Cardiac muscle cell (in vitro differentiated cells and primary cell): ENCODE measurements at regions not wholly inside any gene's neighbourhood (a gene's known extent, or its start where the extent isn't known, plus 50 kb on each side); places are given as distances from the start of the nearest gene placed in this dataset.

Experiments
- DNase-seq, 2 donors: peaks; one replicate each; pipeline versions ENCODE4 v3.0.0 to v3.0.0-alpha.2; 2010 to 2017; ENCODE audit warnings: low read depth in 1 of 2, low spot score in 1 of 2
- H3K27ac ChIP-seq: fragments of 200-600 bp; sonication (generic); 2 replicates; pipeline ENCODE4 v1.5.1; 2016
- H3K27me3 ChIP-seq: fragments of 200-600 bp; sonication (generic); 2 replicates; pipeline ENCODE4 v1.6.0; 2016; ENCODE audit warnings: control low read depth
- H3K36me3 ChIP-seq: fragments of 200-600 bp; sonication (generic); 2 replicates; pipeline ENCODE4 v1.5.1; 2016; ENCODE audit warnings: control low read depth
- H3K4me1 ChIP-seq: fragments of 200-600 bp; sonication (generic); 2 replicates; pipeline ENCODE4 v1.8.1; 2017; ENCODE audit warnings: low read depth, mild to moderate bottlenecking, mixed run types
- H3K4me3 ChIP-seq: fragments of 200-600 bp; sonication (generic); 2 replicates; pipeline ENCODE4 v1.5.1; 2016; ENCODE audit warnings: mild to moderate bottlenecking
- H3K9me3 ChIP-seq: fragments of 200-600 bp; sonication (generic); 2 replicates; pipeline ENCODE4 v1.5.1; 2017; ENCODE audit warnings: low read depth, mild to moderate bottlenecking, control low read depth
- TF ChIP-seq, protein P1 (sequence below): IDR thresholded peaks from 2 replicates; pipeline ENCODE4 v1.5.1; 2012; ENCODE audit warnings: low read depth, mild to moderate bottlenecking, low read length

DNA sequence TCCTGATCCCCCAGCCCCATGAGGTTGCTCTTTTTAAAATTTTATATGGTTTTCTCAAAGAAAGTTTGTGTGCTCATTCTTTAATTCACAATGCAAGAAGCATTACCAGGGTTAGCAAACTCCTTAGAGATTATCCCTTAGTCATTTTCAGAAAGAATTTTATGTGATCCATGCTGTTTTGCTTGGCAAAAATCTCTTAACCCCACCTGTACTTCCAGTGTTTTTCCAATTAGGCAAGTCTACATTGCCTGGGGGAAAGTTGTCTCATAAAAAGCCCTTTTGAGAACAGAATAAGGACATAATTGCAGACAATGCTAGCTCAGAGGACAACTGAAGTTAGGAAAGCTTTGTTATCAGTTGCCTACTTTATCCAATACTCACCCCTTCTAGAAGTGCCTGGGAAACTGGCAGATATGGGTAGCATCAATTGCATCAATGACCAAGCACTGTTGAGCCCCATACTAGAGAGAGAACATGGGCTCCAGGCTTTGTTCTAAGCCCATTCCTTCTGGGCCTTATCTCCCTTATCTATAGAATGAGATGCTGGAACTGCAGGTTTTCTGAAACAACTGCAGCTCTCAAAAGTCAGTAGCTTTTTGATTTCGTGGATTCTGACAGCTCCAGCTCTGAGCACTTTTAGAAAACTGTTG lies 265.9 kb upstream of the SPHKAP start:
- Histone ChIP-seq H3K4me3 (no peak overlapping the region), H3K27me3 (no peaks in the 10 kb centered on the region), H3K9me3 (no peaks in the 10 kb centered on the region), H3K27ac (no peak overlapping the region), H3K36me3 (no peaks in the 10 kb centered on the region), H3K4me1 (no peaks in the 10 kb centered on the region)
- TF ChIP-seq, protein P1, sequence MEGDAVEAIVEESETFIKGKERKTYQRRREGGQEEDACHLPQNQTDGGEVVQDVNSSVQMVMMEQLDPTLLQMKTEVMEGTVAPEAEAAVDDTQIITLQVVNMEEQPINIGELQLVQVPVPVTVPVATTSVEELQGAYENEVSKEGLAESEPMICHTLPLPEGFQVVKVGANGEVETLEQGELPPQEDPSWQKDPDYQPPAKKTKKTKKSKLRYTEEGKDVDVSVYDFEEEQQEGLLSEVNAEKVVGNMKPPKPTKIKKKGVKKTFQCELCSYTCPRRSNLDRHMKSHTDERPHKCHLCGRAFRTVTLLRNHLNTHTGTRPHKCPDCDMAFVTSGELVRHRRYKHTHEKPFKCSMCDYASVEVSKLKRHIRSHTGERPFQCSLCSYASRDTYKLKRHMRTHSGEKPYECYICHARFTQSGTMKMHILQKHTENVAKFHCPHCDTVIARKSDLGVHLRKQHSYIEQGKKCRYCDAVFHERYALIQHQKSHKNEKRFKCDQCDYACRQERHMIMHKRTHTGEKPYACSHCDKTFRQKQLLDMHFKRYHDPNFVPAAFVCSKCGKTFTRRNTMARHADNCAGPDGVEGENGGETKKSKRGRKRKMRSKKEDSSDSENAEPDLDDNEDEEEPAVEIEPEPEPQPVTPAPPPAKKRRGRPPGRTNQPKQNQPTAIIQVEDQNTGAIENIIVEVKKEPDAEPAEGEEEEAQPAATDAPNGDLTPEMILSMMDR: no peak
- no peak for DNase-seq

DNA sequence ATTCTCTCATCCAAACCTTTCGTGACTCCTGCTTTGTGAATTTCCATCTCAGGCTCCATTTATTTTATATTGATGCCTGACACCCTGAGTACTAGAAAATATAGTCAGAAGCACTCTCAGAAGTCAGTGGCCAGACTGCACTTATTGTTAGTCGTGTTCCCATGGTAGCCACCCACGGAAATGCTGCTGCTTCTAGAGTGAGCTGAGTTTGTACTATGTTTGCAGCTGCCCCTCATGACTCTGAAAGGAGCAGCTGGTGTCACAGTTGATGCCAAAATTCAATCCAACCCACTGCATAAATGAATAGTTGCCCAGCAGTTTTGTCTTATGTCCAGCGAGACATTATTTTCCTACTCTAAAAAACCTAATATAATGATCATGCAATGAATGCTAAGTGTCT lies 265.2 kb upstream of the SPHKAP start:
- DNase-seq: no peak
- Histone ChIP-seq H3K4me1 (no peaks in the 10 kb centered on the region), H3K27me3 (no peaks in the 10 kb centered on the region), H3K36me3 (no peaks in the 10 kb centered on the region), H3K4me3 (no peak overlapping the region), H3K27ac (no peak overlapping the region), H3K9me3 (no peaks in the 10 kb centered on the region)
- TF ChIP-seq, protein P1: no peak

DNA sequence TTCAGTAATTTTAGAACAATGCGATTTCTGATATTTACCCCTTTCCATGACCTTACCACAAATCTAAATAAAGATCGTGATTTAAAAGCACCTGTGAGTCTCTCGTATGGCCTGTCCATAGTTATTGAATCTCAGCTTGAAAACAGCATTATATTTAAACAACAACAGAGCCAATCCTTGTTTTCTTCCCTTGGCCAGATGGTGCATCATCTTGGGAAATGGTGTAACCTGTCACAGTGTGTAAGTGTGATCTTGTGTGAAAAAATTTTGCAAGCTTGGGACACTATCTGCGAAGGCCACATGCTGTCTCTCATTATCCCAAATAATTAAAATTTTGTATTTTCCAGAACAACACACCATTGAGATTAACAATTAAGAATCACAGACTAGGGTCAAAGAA lies 262.7 kb upstream of the SPHKAP start:
- no peak for DNase-seq
- Histone ChIP-seq H3K27me3 (no peaks in the 10 kb centered on the region), H3K4me3 (no peak overlapping the region), H3K27ac (no peak overlapping the region), H3K9me3 (no peaks in the 10 kb centered on the region), H3K36me3 (no peaks in the 10 kb centered on the region), H3K4me1 (no peaks in the 10 kb centered on the region)
- TF ChIP-seq, protein P1: no peak

DNA sequence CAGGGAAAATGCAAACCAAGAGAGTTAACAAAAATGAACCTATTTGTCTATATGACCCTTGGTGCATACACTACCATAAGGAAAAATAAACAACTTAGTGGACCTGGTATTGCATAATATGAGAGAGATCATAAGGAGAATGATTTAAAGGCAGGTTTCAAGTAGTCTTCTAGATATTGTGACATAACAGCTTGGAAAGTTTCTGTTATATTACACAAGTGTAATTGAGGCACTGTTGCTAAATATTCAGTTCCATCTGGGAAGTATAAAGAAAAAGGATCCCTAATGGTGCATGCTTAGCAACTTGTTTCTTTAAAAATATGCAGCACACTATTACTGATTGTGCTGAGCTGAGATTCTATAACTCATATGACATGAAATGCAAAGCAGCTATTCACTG lies 252.2 kb upstream of the SPHKAP start:
- TF ChIP-seq, protein P1: no peak
- DNase-seq: no peak
- no peaks in the 10 kb centered on the region for H3K36me3 ChIP-seq
- no peak overlapping the region for H3K27ac ChIP-seq
- H3K4me1 ChIP-seq: no peaks in the 10 kb centered on the region
- no peak overlapping the region for H3K4me3 ChIP-seq
- no peaks in the 10 kb centered on the region for H3K9me3 ChIP-seq
- no peaks in the 10 kb centered on the region for H3K27me3 ChIP-seq

DNA sequence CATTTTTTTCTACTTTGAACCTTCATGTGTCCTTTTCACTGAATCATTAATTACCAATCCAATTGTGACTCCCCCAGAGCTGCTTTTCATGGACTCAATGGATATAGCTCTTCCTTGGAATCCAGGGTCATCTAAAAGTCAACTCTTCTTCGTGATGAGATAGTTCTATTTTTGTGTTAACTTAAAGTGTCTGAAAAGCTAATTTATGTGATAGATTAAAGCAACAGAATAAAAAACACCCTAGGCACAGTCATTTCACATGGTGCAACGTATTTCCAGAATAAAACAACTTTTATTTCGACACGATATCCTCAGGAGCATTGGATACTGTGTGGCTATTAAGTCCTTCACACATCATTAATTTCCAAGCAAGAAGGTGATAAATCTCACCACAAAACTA lies 250.6 kb upstream of the SPHKAP start:
- no peak for DNase-seq
- H3K27ac ChIP-seq: no peak overlapping the region
- H3K4me3 ChIP-seq: no peak overlapping the region
- TF ChIP-seq, protein P1: no peak
- no peaks in the 10 kb centered on the region for H3K4me1 ChIP-seq
- no peaks in the 10 kb centered on the region for H3K9me3 ChIP-seq
- H3K27me3 ChIP-seq: no peaks in the 10 kb centered on the region
- no peaks in the 10 kb centered on the region for H3K36me3 ChIP-seq
